Endothelial cell of umbilical vein (primary cell): ENCODE measurements at regions not wholly inside any gene's neighbourhood (a gene's known extent, or its start where the extent isn't known, plus 50 kb on each side); places are given as distances from the start of the nearest gene placed in this dataset.

ENCODE experiments used
- BruUV-seq: library from RNA; stranded (reverse); fragments of 400-500 nt; replicated peaks from 2 replicates; lab custom pipeline; 2021; lab: Mats Ljungman, UMichigan
- CTCF ChIA-PET: fragments of 300-600, 350-600 bp; sonication (Branson Sonifier 250); formaldehyde crosslinking; loops from one replicate; lab custom pipeline; 2021; ENCODE audit warnings: antibody characterized with exemption, inconsistent platforms; lab: Charles Lee
- POLR2A ChIA-PET: fragments of 300-600, 350-600 bp; sonication (Branson Sonifier 250); formaldehyde crosslinking; loops from one replicate; lab custom pipeline; 2021; ENCODE audit warnings: antibody characterized with exemption, inconsistent platforms; lab: Charles Lee
- DNase-seq: peaks from one replicate; pipeline ENCODE4 v3.0.0-alpha.2; 2011; ENCODE audit warnings: low read depth, low spot score
- FAIRE-seq: peaks from 2 replicates; lab custom pipeline; 2011; peaks lifted over from hg19 to GRCh38; lab: Jason Lieb, UNC
- H2AFZ ChIP-seq: 2 replicates; pipeline ENCODE4 v1.6.0; 2012; ENCODE audit warnings: low read depth, low read length, control low read depth, inconsistent platforms
- H3K27ac ChIP-seq: 2 replicates; pipeline ENCODE4 v1.5.1; 2011; ENCODE audit warnings: low read depth, mild to moderate bottlenecking, control low read depth, low read length, moderate library complexity; ENCODE audit not compliant: insufficient read depth
- H3K27me3 ChIP-seq, 2 experiments: 2 replicates each; pipeline versions ENCODE4 v1.6.0 to v1.6.1; 2011; ENCODE audit warnings: low read length in 2 of 2, mixed read lengths in 1 of 2; ENCODE audit not compliant: control insufficient read depth in 2 of 2, insufficient read depth in 2 of 2
- H3K36me3 ChIP-seq, 2 experiments: 2 replicates in 1 of 2; 3 replicates in 1 of 2; pipeline ENCODE4 v1.5.1; 2011; ENCODE audit warnings: low read length in 2 of 2, mild to moderate bottlenecking in 1 of 2, moderate library complexity in 1 of 2; ENCODE audit not compliant: control insufficient read depth in 2 of 2, insufficient read depth in 2 of 2; ENCODE audit errors: extremely low read depth in 1 of 2
- H3K4me1 ChIP-seq: 3 replicates; pipeline ENCODE4 v1.5.1; 2011; ENCODE audit warnings: mild to moderate bottlenecking, low read length; ENCODE audit not compliant: control insufficient read depth, insufficient read depth; ENCODE audit errors: extremely low read depth
- H3K4me2 ChIP-seq: 2 replicates; pipeline ENCODE4 v1.6.1; 2011; ENCODE audit warnings: low read length, control low read depth, mixed read lengths; ENCODE audit not compliant: insufficient read depth
- H3K4me3 ChIP-seq, 3 experiments: fragments of 200-600 bp in 1 of 3; sonication (generic), shearing (Covaris generic) in 1 of 3; replicated peaks in 1 of 3; 2 replicates each; pipeline ENCODE4 v1.5.1; 2011 to 2016; ENCODE audit warnings: control low read depth in 3 of 3, low read length in 3 of 3, mild to moderate bottlenecking in 2 of 3, inconsistent platforms in 1 of 3, low read depth in 1 of 3, moderate library complexity in 1 of 3; ENCODE audit not compliant: insufficient read depth in 1 of 3
- H3K79me2 ChIP-seq: 2 replicates; pipeline ENCODE4 v1.6.0; 2012; ENCODE audit warnings: low read length, inconsistent platforms; ENCODE audit not compliant: control insufficient read depth, insufficient read depth
- H3K9ac ChIP-seq: replicated peaks from 2 replicates; pipeline ENCODE3; 2011; ENCODE audit warnings: low read length, control low read depth; ENCODE audit not compliant: insufficient read depth; ENCODE audit errors: extremely low read depth
- H3K9me1 ChIP-seq: replicated peaks from 3 replicates; pipeline ENCODE4 v1.6.0; 2011; ENCODE audit warnings: mild to moderate bottlenecking, low read length; ENCODE audit not compliant: control insufficient read depth, insufficient read depth; ENCODE audit errors: extremely low read depth
- H3K9me3 ChIP-seq: replicated peaks from 2 replicates; pipeline ENCODE4 v1.5.1; 2012; ENCODE audit warnings: low read length, inconsistent platforms; ENCODE audit not compliant: control insufficient read depth, insufficient read depth
- H4K20me1 ChIP-seq: replicated peaks from 2 replicates; pipeline ENCODE3; 2011; ENCODE audit warnings: mild to moderate bottlenecking, low read length; ENCODE audit not compliant: control insufficient read depth, insufficient read depth; ENCODE audit errors: extremely low read depth
- EZH2 ChIP-seq: IDR thresholded peaks from 2 replicates; pipeline ENCODE4 v1.6.1; 2012; ENCODE audit warnings: borderline replicate concordance, low read depth, mild to moderate bottlenecking, moderate library complexity, low read length, inconsistent platforms; ENCODE audit not compliant: severe bottlenecking
- FOS ChIP-seq: IDR thresholded peaks from 2 replicates; pipeline ENCODE4 v1.6.1; 2011; ENCODE audit warnings: mild to moderate bottlenecking, low read length, moderate library complexity, borderline replicate concordance; ENCODE audit not compliant: insufficient read depth
- GATA2 ChIP-seq: IDR thresholded peaks from 2 replicates; pipeline ENCODE4 v1.7.0; 2011; ENCODE audit warnings: low read depth, mild to moderate bottlenecking, moderate library complexity, mixed read lengths, low read length; ENCODE audit not compliant: insufficient read length, insufficient read depth
- JUN ChIP-seq: IDR thresholded peaks from 2 replicates; pipeline ENCODE4 v1.6.1; 2011; ENCODE audit warnings: borderline replicate concordance, low read depth; ENCODE audit not compliant: insufficient read length, insufficient read depth
- MYC ChIP-seq: IDR thresholded peaks from one replicate; pipeline ENCODE4 v1.6.1; 2011; ENCODE audit warnings: mild to moderate bottlenecking, low read depth, low read length
- POLR2A ChIP-seq: IDR thresholded peaks from 2 replicates; pipeline ENCODE4 v1.6.1; 2012; ENCODE audit warnings: low read depth, mild to moderate bottlenecking, control low read depth, low read length
- POLR2AphosphoS5 ChIP-seq: IDR thresholded peaks from 2 replicates; pipeline ENCODE4 v1.6.1; 2012; ENCODE audit warnings: low read depth, mild to moderate bottlenecking, control low read depth, low read length, moderate library complexity; ENCODE audit not compliant: insufficient read depth
- dilution Hi-C: fragments of 300-500 bp; cut with MboI; formaldehyde crosslinking; loops from one replicate; pipeline ENCODE4 v1.15.0; 2019; ENCODE audit warnings: low sequenced_read_pairs; ENCODE audit not compliant: extremely low pct_ligation_motif_present
- intact Hi-C: fragments of 100-400 bp; cut with micrococcal nuclease; formaldehyde crosslinking; loops from one replicate; pipeline ENCODE4 v1.10.0; 2022
- TF ChIP-seq, protein P1 (sequence below), 2 donors: IDR thresholded peaks; 1 replicate in 1 of 2; 2 replicates in 1 of 2; pipeline ENCODE4 v1.5.1; 2011; ENCODE audit warnings: low read length in 2 of 2, mild to moderate bottlenecking in 2 of 2, moderate library complexity in 2 of 2, control low read depth in 1 of 2, inconsistent platforms in 1 of 2, low read depth in 1 of 2; ENCODE audit not compliant: insufficient read depth in 1 of 2; ENCODE audit errors: extremely low read depth in 1 of 2
- TF ChIP-seq, protein P2 (sequence below): IDR thresholded peaks from 2 replicates; pipeline ENCODE4 v1.6.1; 2011; ENCODE audit not compliant: insufficient read depth, insufficient read length

DNA sequence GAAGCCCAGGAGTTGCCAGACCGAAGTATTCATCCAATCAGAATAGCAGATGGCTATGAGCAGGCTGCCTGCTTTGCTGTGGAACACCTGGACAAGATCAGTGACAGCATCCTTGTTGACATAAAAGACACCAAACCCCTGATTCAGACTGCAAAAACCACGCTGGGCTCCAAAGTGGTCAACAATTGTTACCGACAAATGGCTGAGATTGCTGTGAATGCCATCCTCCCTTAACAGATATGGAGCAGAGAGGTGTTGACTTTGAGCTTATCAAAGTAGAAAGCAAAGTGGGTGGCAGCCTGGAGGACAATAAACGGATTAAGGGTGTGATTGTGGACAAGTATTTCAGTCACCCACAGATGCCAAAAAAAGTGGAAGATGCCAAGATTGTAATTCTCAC, 250.3 kb upstream of the OBI1 start:
- Histone ChIP-seq H3K27me3 (no peaks in the 10 kb centered on the region), H3K9me1 (no peaks in the 10 kb centered on the region), H2AFZ (no peak overlapping the region), H3K4me3 (no peak overlapping the region), H3K4me1 (no peaks in the 10 kb centered on the region), H4K20me1 (no peaks in the 10 kb centered on the region), H3K36me3 (no peaks in the 10 kb centered on the region), H3K27ac (no peak overlapping the region), H3K9me3 (no peaks in the 10 kb centered on the region), H3K79me2 (no peaks in the 10 kb centered on the region), H3K9ac (no peak overlapping the region), H3K4me2 (no peak overlapping the region)
- DNase-seq (no peak), FAIRE-seq (no peak)
- ChIA-PET CTCF (no interaction called here), POLR2A (no interaction called here)
- dilution Hi-C loops = no loop called here
- intact Hi-C loops = no loop called here
- TF ChIP-seq POLR2A (no peak), GATA2 (no peak), EZH2 (no peak), POLR2AphosphoS5 (no peak), FOS (no peak), JUN (no peak), MYC (no peak)
- TF ChIP-seq, protein P1, sequence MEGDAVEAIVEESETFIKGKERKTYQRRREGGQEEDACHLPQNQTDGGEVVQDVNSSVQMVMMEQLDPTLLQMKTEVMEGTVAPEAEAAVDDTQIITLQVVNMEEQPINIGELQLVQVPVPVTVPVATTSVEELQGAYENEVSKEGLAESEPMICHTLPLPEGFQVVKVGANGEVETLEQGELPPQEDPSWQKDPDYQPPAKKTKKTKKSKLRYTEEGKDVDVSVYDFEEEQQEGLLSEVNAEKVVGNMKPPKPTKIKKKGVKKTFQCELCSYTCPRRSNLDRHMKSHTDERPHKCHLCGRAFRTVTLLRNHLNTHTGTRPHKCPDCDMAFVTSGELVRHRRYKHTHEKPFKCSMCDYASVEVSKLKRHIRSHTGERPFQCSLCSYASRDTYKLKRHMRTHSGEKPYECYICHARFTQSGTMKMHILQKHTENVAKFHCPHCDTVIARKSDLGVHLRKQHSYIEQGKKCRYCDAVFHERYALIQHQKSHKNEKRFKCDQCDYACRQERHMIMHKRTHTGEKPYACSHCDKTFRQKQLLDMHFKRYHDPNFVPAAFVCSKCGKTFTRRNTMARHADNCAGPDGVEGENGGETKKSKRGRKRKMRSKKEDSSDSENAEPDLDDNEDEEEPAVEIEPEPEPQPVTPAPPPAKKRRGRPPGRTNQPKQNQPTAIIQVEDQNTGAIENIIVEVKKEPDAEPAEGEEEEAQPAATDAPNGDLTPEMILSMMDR (IDR thresholded peaks at IDR 0.05; ENCODE audit: extremely low read depth in 1 of 2, insufficient read depth in 1 of 2, low read depth in 1 of 2, low read length in 2 of 2) = no peak
- TF ChIP-seq, protein P2, sequence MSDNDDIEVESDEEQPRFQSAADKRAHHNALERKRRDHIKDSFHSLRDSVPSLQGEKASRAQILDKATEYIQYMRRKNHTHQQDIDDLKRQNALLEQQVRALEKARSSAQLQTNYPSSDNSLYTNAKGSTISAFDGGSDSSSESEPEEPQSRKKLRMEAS = no peak
- no TSS peak for BruUV-seq
